ENCODE measurements at regions not wholly inside any gene's neighbourhood (a gene's known extent, or its start where the extent isn't known, plus 50 kb on each side); places are given as distances from the start of the nearest gene placed in this dataset.

GRCh38 chr1:201771466-201771865 lies 57.5 kb upstream of the IPO9 start:
- TF ChIP-seq CTCF (IDR thresholded peaks at IDR 0.05) = no peak
- TF ChIP-seq REST (IDR thresholded peaks at IDR 0.05; ENCODE audit: insufficient read depth in 1 of 2, low read depth in 2 of 2, low read length in 1 of 2) = no peak
- no peak for TF ChIP-seq POLR2AphosphoS5 (IDR thresholded peaks at IDR 0.05; ENCODE audit: low read depth, low read length)
- TF ChIP-seq TCF7L2 (IDR thresholded peaks at IDR 0.05; ENCODE audit: low read depth, low read length) = no peak
- TF ChIP-seq SIN3A (IDR thresholded peaks at IDR 0.05; ENCODE audit: borderline replicate concordance, insufficient read depth, low read depth, low read length) = no peak
